ENCODE measurements at regions not wholly inside any gene's neighbourhood (a gene's known extent, or its start where the extent isn't known, plus 50 kb on each side); places are given as distances from the start of the nearest gene placed in this dataset.
"Not testable (repeated sequence)": the region's sequence is repeated elsewhere in the genome, so short reads cannot be mapped to it uniquely, and the experiment has no call there.

DNA sequence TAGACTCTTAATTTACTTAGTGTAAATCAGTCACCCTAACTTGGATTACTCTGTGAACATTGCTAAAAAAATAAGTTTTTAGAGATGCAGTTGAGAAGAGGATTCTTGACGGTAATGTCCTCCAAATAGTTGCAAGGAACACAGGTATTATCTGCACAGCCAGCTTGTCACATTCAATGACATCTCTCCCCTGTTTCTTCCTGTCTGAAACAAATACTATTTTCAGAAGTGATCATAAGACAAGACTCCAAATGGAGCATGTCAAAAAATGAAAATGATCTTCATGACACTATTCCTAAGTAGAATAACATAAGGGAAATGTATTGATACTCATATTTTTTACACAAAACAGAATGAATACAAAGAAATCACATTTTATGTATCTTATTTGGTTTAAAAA is 227.9 kb upstream of the CHD1 start:
- H3K4me3 ChIP-seq = no peak overlapping the region
- H3K27ac ChIP-seq = no peak overlapping the region
- H3K9me3 ChIP-seq = no peaks in the 10 kb centered on the region
- TF ChIP-seq, protein P1, sequence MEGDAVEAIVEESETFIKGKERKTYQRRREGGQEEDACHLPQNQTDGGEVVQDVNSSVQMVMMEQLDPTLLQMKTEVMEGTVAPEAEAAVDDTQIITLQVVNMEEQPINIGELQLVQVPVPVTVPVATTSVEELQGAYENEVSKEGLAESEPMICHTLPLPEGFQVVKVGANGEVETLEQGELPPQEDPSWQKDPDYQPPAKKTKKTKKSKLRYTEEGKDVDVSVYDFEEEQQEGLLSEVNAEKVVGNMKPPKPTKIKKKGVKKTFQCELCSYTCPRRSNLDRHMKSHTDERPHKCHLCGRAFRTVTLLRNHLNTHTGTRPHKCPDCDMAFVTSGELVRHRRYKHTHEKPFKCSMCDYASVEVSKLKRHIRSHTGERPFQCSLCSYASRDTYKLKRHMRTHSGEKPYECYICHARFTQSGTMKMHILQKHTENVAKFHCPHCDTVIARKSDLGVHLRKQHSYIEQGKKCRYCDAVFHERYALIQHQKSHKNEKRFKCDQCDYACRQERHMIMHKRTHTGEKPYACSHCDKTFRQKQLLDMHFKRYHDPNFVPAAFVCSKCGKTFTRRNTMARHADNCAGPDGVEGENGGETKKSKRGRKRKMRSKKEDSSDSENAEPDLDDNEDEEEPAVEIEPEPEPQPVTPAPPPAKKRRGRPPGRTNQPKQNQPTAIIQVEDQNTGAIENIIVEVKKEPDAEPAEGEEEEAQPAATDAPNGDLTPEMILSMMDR (IDR thresholded peaks at IDR 0.05) = no peak
- H3K4me1 ChIP-seq = no peaks in the 10 kb centered on the region
- H3K27me3 ChIP-seq (ENCODE audit: low read depth) = no peaks in the 10 kb centered on the region
- intact Hi-C loops (cut with DNase I) = no loop called here
- ATAC-seq = no peak
- no peak for DNase-seq
- no peaks in the 10 kb centered on the region for H3K36me3 ChIP-seq

DNA sequence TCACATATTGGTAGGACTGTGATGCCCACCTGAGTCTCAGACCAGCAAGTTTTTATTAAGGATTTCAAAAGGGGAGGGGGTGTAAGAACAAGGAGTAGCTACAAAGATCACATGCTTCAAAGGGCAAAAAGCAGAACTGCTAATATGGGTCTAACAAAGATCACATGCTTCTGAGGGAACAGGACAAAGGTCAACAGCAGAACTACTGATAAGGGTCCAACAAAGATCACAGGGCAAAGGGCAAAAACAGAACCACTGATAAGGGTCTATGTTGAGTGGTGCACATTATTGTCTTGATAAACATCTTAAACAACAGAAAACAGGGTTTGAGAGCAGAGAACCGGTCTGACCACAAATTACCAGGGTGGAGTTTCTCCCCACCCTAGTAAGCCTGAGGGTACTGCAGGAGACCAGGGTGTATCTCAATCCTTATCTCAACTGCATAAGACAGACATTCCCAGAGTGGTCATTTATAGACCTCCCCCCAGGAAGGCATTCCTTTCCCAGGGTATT is 214.5 kb upstream of the CHD1 start:
- ATAC-seq; DNase-seq; intact Hi-C loops (cut with DNase I): not testable (repeated sequence)

DNA sequence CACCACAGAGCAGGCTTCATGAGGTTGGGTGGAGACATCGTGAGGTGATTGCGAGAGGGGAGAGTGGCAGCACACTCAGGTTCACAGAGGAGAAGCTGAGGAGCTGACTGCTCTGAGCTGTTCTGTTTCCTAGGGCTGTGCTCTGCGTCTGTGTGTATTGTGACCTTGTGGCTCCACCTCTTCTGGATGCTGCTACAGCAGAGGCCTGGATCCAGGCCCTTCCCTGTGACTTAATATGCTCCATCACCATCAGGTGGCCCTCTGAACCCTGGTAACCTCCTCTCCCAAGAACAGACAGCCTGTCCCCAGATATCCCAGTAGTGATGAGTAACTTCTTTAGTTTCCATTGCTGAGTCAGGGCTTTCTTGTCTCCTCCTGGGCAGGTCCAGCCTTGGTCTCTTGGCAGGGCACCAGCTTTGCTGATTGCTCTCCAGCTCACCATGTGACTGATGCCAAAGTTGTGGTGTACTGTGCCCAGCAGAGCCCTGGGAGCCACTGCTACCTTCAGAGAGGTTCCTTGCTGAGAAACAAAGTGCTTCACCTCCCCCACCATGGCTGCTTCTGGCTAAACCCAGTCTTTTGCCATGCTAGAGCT is 212.8 kb upstream of the CHD1 start:
- TF ChIP-seq, protein P1 (IDR thresholded peaks at IDR 0.05) = no peak
- DNase-seq = no peak
- intact Hi-C loops (cut with DNase I) = no loop called here
- H3K27me3 ChIP-seq (ENCODE audit: low read depth) = no peaks in the 10 kb centered on the region
- no peak overlapping the region for H3K27ac ChIP-seq
- ATAC-seq = no peak
- no peaks in the 10 kb centered on the region for H3K9me3 ChIP-seq
- H3K36me3 ChIP-seq = no peaks in the 10 kb centered on the region
- no peaks in the 10 kb centered on the region for H3K4me1 ChIP-seq
- H3K4me3 ChIP-seq = no peak overlapping the region

More for the DNA sequence above, 214.5 kb upstream of the CHD1 start:
- H3K27me3 ChIP-seq (ENCODE audit: low read depth); H3K9me3 ChIP-seq; H3K36me3 ChIP-seq; H3K27ac ChIP-seq; H3K4me1 ChIP-seq; H3K4me3 ChIP-seq: not testable (repeated sequence)

DNA sequence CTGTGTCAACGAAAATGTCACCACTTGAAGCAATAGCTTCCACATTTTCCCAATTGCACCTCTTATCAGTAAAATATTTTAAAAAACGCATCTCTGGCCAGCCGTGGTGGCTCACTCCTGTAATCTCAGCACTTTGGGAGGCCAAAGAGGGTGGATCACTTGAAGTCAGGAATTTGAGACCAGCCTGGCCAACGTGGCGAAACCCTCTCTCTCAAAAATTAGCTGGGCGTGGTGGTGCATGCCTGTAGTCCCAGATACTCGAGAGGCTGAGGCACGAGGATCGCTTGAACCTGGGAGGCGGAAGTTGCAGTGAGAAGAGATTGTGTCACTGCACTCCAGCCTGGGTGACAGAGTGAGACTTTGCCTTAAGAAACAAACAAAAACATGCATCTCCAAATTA is 210.1 kb upstream of the CHD1 start:
- intact Hi-C loops (cut with DNase I) = no loop called here
- H3K4me3 ChIP-seq = no peak overlapping the region
- TF ChIP-seq, protein P1 (IDR thresholded peaks at IDR 0.05) = no peak

DNA sequence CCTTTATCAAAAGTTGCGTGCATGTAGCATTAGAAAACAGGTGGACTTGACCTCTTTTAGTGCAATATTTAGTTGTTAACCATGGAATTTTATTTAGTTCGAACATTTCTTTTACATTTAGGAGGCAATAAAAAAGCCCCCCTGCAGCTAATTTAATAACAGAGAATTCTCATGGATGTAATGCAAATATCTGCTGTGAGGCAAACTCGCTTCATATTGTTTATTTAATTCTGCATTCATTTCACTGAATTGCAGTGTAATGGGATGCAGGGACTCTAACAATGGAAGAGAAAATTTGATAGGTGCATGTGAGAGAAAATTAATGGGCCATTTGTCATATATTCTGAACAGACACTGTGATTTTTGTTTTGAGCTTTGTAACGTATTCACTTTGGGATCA is 205.1 kb upstream of the CHD1 start:
- no peak overlapping the region for H3K27ac ChIP-seq
- no peaks in the 10 kb centered on the region for H3K27me3 ChIP-seq (ENCODE audit: low read depth)
- no peak overlapping the region for H3K4me3 ChIP-seq
- no peaks in the 10 kb centered on the region for H3K4me1 ChIP-seq
- H3K36me3 ChIP-seq = no peaks in the 10 kb centered on the region
- TF ChIP-seq, protein P1 (IDR thresholded peaks at IDR 0.05) = no peak
- no peaks in the 10 kb centered on the region for H3K9me3 ChIP-seq
- DNase-seq = no peak
- no peak for ATAC-seq
- intact Hi-C loops (cut with DNase I) = no loop called here

More for the DNA sequence above, 210.1 kb upstream of the CHD1 start:
- no peaks in the 10 kb centered on the region for H3K9me3 ChIP-seq
- H3K27me3 ChIP-seq (ENCODE audit: low read depth) = no peaks in the 10 kb centered on the region
- no peak for ATAC-seq
- H3K27ac ChIP-seq = no peak overlapping the region
- no peaks in the 10 kb centered on the region for H3K4me1 ChIP-seq
- no peak for DNase-seq
- H3K36me3 ChIP-seq = no peaks in the 10 kb centered on the region

DNA sequence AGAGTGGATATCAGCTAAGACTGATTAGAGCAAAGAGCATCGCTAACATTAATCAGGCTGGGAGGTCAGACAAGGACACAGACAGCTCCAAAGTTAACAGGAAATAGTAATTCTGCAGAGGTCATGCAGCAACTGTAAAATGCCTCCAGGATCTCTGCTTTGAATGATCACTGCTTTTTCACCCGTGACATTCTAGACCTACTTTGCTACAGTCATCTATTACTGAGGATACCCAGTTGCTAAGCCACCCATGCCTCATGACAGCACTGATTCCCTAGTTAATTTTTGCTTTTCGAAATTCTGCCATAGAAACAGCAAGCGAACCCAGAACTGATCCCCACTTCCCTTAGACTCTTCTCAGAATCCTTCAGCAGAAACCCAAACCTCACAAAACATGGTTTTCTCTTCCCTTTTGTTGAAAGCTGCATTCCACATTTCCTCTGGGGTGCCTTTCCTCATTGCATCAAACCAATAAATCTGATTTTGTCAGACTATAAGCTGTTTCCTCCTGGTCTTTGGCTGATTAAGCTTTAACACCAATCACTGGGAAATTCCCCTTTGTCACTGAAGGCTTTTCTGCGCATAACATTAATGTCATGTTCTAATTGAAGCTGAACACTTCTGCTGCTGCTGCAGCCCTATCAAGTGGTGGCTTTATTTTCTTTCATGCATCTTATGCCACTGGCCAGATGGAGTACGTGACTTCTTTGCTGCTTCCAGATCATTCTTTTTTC is 201.1 kb upstream of the CHD1 start:
- H3K9me3 ChIP-seq = no peaks in the 10 kb centered on the region
- no peaks in the 10 kb centered on the region for H3K4me1 ChIP-seq
- intact Hi-C loops (cut with DNase I) = no loop called here
- no peak for DNase-seq
- ATAC-seq = no peak
- no peaks in the 10 kb centered on the region for H3K36me3 ChIP-seq
- no peaks in the 10 kb centered on the region for H3K27me3 ChIP-seq (ENCODE audit: low read depth)
- no peak overlapping the region for H3K27ac ChIP-seq
- no peak overlapping the region for H3K4me3 ChIP-seq
- TF ChIP-seq, protein P1 (IDR thresholded peaks at IDR 0.05) = no peak
